ENCODE measurements at regions not wholly inside any gene's neighbourhood (a gene's known extent, or its start where the extent isn't known, plus 50 kb on each side); places are given as distances from the start of the nearest gene placed in this dataset.
"Not testable (repeated sequence)": the region's sequence is repeated elsewhere in the genome, so short reads cannot be mapped to it uniquely, and the experiment has no call there.

- DNase-seq = no peak
These were observed 138.2 kb upstream of the NCOR2 start for GRCh38 chr12:124705545-124706138.

GRCh38 chr12:124704619-124705018 lies 137.2 kb upstream of the NCOR2 start:
- no peak for DNase-seq

- DNase-seq = no peak
These were observed 136.4 kb upstream of the NCOR2 start for GRCh38 chr12:124703856-124704255.

DNA sequence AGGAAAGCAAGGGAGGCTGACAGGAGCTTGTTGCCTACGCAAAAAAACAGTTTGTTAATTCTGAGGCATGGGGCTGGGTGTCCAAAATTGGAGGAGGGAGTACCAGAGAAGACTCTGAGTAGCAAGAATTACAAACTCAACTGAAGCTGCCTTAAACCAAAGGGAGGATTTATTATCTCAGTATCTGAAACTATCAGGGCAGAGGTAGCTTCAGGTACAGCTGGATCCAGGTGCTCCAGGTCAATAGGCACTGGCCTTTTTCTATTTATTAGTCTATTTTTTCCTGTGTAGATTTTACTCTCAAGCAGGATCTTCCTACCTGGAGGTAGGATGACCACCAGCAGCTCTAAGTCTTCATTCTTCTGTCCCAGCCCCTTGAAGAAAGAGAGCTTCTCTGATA lies 135.3 kb upstream of the NCOR2 start:
- no peak for DNase-seq

DNA sequence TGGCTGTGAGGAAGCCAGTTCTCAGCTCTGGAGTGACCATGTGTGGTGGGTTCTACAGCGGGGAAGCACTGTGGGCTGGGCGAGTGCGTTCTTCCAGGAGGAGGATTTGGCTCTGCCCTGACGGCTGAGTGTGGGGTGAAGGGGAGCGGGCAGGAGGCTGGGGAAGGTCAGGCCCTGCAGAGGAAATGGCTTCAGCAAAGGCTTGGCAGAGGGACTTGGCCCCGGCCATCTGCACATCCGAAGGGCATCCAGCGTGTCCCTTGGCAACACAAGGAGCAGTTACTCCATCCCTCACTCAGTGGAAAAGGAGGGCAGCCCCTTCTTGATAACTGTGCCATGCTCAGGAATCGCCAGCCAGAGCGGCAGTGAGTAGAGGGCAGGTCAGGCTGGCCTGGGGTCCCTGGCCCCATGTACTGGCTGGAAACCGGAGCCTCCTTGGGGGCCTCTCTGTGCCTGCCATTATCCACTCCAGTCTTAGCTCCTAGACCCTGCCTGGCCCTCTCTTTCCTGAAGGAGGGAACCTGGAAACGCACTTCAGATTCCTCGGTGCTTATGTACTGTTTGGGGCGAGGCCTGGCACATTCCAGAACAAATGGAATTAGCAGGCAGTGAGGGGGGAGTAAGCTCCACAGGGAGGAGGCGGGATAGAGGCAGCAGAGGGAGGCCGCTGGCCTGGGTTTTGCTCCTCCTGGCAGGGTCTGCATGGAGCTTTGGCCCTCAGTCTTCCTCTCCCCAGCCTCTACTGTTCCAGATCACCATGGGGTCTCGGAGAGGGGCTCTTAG lies 133.6 kb upstream of the NCOR2 start:
- no peak for DNase-seq

DNA sequence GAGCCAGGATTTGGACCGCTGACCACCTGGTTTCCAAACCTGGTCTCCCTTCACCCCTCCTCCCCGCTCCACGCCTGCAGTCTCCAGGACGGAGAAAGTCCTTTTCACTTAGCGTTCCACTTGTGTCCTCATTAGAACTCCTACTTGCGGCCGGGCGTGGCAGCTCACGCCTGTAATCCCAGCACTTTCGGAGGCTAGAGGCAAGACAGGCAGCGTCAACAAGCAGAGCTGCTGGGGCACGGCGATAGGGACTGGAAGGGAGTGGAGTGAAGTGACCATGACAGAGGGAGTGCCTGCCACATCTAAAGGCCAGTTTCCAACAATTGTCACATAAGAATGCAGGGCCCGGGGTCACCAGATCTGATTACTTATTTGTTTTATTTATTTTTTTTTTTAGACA lies 132.5 kb upstream of the NCOR2 start:
- DNase-seq = no peak

DNA sequence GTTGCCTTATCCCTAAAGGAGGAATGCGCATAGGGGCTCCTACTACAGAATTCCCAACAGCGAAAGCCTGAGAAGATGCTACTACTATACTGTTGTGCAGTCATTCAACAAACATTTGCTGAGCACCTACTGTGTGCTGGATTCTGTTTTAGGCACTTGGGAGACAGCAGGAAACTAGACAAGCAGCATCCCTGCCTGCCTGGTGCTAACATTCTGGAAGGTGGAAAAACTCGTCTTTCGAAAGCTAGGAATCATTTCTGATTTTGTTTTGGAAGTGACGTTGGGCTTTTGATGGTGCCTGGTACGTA lies 131.5 kb upstream of the NCOR2 start:
- no peak for DNase-seq

DNA sequence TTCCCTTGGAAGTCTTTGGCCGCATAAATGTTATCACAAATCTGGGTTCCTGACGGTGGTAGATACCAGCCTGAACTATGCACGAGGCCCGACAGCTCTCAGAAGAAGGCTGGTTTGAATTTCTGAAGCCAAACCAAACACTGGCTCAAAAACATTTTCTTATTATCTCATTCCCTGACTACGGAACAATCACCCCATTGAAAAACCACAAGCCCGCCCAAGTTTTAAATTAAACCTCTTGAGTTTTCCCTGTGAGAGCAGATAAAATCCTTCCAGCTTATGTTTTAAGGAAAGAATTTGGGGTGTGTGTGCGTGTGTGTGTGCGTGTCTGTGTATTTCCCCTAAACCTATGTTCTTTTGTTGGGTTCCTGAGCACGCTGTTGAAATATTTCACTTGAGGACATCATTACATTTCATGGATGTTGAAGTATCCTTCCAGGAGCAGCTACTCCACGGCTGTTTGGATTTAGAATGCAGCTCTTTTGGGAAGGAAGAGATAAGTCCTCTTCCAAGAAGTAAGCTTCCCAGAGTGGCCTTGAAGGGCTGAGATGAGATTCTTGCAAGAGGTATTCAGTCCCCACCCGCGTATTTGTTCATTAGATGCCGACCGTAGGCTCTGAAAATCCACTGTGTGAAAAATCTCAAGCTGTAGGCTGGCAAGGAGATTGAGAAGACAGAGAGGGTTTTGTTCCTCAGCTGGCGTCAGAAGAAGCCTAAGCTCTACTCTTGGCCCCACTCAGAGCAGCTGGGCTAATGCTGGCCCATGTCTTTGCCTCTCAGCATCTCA lies 131.0 kb upstream of the NCOR2 start:
- DNase-seq = no peak

DNA sequence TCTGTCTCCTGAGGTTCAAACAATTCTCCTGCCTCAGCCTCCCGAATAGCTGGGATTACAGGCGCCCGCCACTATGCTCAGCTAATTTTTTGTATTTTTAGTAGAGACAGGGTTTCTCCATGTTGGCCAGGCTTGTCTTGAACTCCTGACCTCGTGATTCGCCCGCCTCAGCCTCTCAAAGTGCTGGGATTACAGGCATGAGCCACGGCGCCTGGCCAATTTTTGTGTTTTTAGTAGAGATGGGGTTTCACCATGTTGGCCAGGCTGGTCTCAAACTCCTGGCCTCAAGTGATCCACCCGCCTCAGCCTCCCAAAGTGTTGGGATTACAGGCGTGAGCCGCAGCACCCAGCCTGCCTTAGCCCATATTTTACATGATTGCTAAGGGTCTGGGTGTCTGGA lies 130.3 kb upstream of the NCOR2 start:
- not testable (repeated sequence) for DNase-seq

- DNase-seq = no peak
These were observed 129.5 kb upstream of the NCOR2 start for GRCh38 chr12:124696693-124697476.

- DNase-seq = no peak
These were observed 128.4 kb upstream of the NCOR2 start for GRCh38 chr12:124695861-124696260.

DNA sequence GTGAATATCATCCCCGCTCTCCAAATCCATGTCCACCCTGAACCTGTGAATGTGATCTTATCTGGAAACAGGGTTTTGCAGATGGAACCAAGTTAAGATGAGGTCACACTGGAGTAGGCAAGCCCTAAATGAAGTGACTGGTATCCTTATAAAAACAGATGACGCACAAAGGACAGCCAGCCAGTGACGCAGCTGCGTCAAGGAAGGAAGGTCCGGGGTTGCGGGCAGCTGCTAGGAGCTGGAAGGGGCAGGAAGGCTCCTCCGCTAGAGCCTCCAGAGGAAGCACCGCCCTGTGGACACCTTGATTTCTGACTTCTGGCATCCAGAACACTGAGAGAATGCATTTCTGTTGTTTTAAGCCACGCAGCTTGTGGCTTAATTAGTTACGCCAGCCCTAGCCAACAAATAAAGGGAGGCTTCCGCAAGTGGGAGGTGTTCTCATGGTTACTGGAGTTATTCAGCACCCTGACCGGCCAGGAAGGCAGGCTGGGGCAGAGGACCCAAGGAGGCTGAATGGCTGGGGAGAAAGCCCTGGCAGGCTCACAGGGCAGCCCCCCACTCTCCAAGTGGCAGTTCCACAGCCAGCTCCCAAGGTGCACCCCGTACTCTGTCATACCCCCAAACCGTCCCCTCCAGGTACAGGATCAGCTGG lies 127.6 kb upstream of the NCOR2 start:
- no peak for DNase-seq

DNA sequence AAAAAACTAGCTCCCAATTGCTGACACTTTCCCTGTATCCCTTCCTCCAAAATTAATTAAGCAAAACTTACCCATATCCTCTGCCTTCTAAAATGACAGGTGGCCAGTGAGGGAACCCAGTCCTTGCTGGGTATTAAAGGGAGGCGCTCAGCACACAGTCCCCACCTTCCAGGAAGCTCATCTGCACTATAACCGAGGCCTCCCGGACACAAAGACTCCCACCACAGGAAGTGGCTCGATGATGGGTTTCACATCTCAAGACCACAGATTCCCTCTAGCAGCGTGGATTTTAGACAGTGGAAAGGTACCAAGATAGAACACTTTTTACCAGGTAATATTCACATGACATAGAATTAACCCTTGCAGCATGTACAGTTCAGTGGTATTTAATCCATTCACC lies 126.8 kb upstream of the NCOR2 start:
- DNase-seq = no peak

- no peak for DNase-seq
These were observed 125.8 kb upstream of the NCOR2 start for GRCh38 chr12:124693111-124693723.

GRCh38 chr12:124692443-124692842 lies 125.0 kb upstream of the NCOR2 start:
- no peak for DNase-seq

GRCh38 chr12:124691429-124691828 lies 124.0 kb upstream of the NCOR2 start:
- DNase-seq = no peak

GRCh38 chr12:124689631-124690030 lies 122.2 kb upstream of the NCOR2 start:
- DNase-seq = no peak

- no peak for DNase-seq
These were observed 121.1 kb upstream of the NCOR2 start for GRCh38 chr12:124688356-124688992.

GRCh38 chr12:124687917-124688316 lies 120.5 kb upstream of the NCOR2 start:
- DNase-seq = no peak

GRCh38 chr12:124687174-124687902 lies 119.9 kb upstream of the NCOR2 start:
- DNase-seq = no peak
